Right atrium auricular region (tissue), 2 donors: ENCODE measurements at regions not wholly inside any gene's neighbourhood (a gene's known extent, or its start where the extent isn't known, plus 50 kb on each side); places are given as distances from the start of the nearest gene placed in this dataset.

Source experiments
- DNase-seq: peaks from one replicate; pipeline ENCODE4 v3.0.0-alpha.2; 2019; ENCODE audit warnings: low spot score
- H3K27ac ChIP-seq, 2 donors: fragments of 200-600 bp; sonication (generic); 1 replicate in 1 of 2; 2 replicates in 1 of 2; pipeline ENCODE4 v1.5.1; 2016 to 2019
- H3K27me3 ChIP-seq, 2 donors: fragments of 200-600 bp; sonication (generic); one replicate each; pipeline versions ENCODE4 v1.5.1 to v1.6.0; 2017 to 2019
- H3K36me3 ChIP-seq: fragments of 200-600 bp; sonication (generic); one replicate; pipeline ENCODE4 v1.5.1; 2016
- H3K4me1 ChIP-seq, 2 donors: fragments of 200-600 bp; sonication (generic); one replicate each; pipeline versions ENCODE4 v1.5.1 to v1.6.0; 2017 to 2019
- H3K4me3 ChIP-seq, 2 donors: fragments of 200-600 bp; sonication (generic); 1 replicate in 1 of 2; 2 replicates in 1 of 2; pipeline ENCODE4 v1.5.1; 2017 to 2019; ENCODE audit warnings: mild to moderate bottlenecking in 1 of 2, moderate library complexity in 1 of 2
- H3K9me3 ChIP-seq, 2 donors: fragments of 200-600 bp; sonication (generic); one replicate each; pipeline ENCODE4 v1.5.1; 2019
- CTCF ChIP-seq, 2 donors: fragments of 200-600 bp; sonication (generic); IDR thresholded peaks; one replicate each; pipeline ENCODE4 v1.5.1; 2019; ENCODE audit warnings: antibody characterized with exemption in 2 of 2

- Histone ChIP-seq H3K4me3 (no peak overlapping the region), H3K9me3 (peaks cover 0 to 6% of the 10 kb centered on the region in 2 donors), H3K27me3 (no peaks in the 10 kb centered on the region), H3K27ac (no peak overlapping the region), H3K36me3 (no peaks in the 10 kb centered on the region), H3K4me1 (no peaks in the 10 kb centered on the region)
- DNase-seq = no peak
- no peak for TF ChIP-seq CTCF (IDR thresholded peaks at IDR 0.05)
These were observed 848.9 kb downstream of the TRIML1 start for GRCh38 chr4:188988131-188988530.

DNA sequence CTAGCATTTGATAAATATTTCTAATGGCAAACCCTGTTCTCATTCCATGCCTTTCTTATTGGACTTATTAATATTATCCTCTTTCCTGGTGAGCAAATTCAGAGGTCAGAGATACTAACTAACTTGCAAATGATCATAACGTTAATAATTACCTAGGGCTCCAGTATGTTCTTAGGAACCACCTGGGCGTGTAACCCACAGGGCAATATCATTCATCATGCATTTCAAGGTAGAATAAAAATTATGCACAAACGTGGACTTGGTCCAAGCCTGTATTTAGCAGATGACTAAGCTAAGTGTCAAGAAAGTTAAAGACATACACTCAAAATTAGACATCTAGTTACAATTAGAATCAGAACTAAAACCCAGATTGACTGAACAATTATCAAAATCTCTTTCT, 850.1 kb downstream of the TRIML1 start:
- no peak overlapping the region for H3K27ac ChIP-seq
- TF ChIP-seq CTCF (IDR thresholded peaks at IDR 0.05) = no peak

GRCh38 chr4:188992706-188993105, 853.5 kb downstream of the TRIML1 start:
- no peaks in the 10 kb centered on the region for H3K4me1 ChIP-seq
- no peak overlapping the region for H3K4me3 ChIP-seq
- no peaks in the 10 kb centered on the region for H3K9me3 ChIP-seq
- H3K27me3 ChIP-seq = no peaks in the 10 kb centered on the region
- no peaks in the 10 kb centered on the region for H3K36me3 ChIP-seq
- DNase-seq = no peak
- TF ChIP-seq CTCF (IDR thresholded peaks at IDR 0.05) = no peak
- H3K27ac ChIP-seq = no peak overlapping the region

More for the DNA sequence above, 850.1 kb downstream of the TRIML1 start:
- no peaks in the 10 kb centered on the region for H3K27me3 ChIP-seq
- DNase-seq = no peak
- no peak overlapping the region for H3K4me3 ChIP-seq
- H3K36me3 ChIP-seq = no peaks in the 10 kb centered on the region
- no peaks in the 10 kb centered on the region for H3K4me1 ChIP-seq
- H3K9me3 ChIP-seq = peaks cover 0 to 2% of the 10 kb centered on the region in 2 donors

- no peak for TF ChIP-seq CTCF (IDR thresholded peaks at IDR 0.05)
- DNase-seq = no peak
These were observed 854.6 kb downstream of the TRIML1 start for GRCh38 chr4:188993871-188994270.

DNA sequence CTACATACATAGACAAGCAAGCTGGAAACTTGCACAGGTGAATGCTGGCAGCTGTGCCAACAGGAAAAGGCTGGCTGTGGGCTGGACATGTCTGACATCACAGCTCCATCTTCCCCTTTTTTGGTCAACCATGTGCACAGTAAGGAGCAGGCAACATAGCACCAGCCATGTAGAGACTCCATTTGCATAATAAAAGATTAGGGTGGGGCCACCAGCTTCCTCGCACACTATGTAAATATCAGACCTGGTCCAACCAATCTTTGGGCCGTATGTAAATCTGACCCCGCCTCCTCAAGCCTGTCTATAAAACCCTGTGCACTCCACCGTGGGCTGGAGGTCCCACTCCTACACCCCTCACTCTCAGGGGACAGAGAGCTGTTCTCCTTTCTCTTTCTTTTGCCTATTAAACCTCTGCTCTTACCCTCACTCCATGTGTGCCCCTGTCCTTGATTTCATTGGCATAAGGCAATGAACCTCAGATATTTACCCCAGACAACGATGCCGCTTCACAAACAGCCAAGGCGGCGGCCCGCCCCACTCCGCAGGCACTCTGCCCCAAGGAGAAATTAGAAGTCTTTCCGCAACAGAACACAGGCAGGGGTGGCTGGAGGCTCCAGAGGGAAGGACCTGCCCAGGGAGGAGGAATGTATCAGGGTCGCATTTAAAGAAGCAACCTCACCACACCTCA, 862.2 kb downstream of the TRIML1 start:
- no peaks in the 10 kb centered on the region for H3K9me3 ChIP-seq
- TF ChIP-seq CTCF (IDR thresholded peaks at IDR 0.05) = no peak

More at GRCh38 chr4:188993871-188994270, 854.6 kb downstream of the TRIML1 start:
- Histone ChIP-seq H3K4me1 (no peaks in the 10 kb centered on the region), H3K27me3 (no peaks in the 10 kb centered on the region), H3K36me3 (no peaks in the 10 kb centered on the region), H3K9me3 (no peaks in the 10 kb centered on the region), H3K4me3 (no peak overlapping the region), H3K27ac (no peak overlapping the region)

GRCh38 chr4:189001971-189002450, 862.8 kb downstream of the TRIML1 start:
- H3K27me3 ChIP-seq = no peaks in the 10 kb centered on the region
- no peaks in the 10 kb centered on the region for H3K36me3 ChIP-seq
- H3K9me3 ChIP-seq = no peaks in the 10 kb centered on the region
- no peaks in the 10 kb centered on the region for H3K4me1 ChIP-seq
- TF ChIP-seq CTCF (IDR thresholded peaks at IDR 0.05) = no peak
- no peak overlapping the region for H3K27ac ChIP-seq
- no peak for DNase-seq
- H3K4me3 ChIP-seq = no peak overlapping the region

More for the DNA sequence above, 862.2 kb downstream of the TRIML1 start:
- no peak for DNase-seq
- Histone ChIP-seq H3K4me3 (no peak overlapping the region), H3K27ac (no peak overlapping the region), H3K27me3 (no peaks in the 10 kb centered on the region), H3K4me1 (no peaks in the 10 kb centered on the region), H3K36me3 (no peaks in the 10 kb centered on the region)
